ENCODE measurements at regions not wholly inside any gene's neighbourhood (a gene's known extent, or its start where the extent isn't known, plus 50 kb on each side); places are given as distances from the start of the nearest gene placed in this dataset.

DNA sequence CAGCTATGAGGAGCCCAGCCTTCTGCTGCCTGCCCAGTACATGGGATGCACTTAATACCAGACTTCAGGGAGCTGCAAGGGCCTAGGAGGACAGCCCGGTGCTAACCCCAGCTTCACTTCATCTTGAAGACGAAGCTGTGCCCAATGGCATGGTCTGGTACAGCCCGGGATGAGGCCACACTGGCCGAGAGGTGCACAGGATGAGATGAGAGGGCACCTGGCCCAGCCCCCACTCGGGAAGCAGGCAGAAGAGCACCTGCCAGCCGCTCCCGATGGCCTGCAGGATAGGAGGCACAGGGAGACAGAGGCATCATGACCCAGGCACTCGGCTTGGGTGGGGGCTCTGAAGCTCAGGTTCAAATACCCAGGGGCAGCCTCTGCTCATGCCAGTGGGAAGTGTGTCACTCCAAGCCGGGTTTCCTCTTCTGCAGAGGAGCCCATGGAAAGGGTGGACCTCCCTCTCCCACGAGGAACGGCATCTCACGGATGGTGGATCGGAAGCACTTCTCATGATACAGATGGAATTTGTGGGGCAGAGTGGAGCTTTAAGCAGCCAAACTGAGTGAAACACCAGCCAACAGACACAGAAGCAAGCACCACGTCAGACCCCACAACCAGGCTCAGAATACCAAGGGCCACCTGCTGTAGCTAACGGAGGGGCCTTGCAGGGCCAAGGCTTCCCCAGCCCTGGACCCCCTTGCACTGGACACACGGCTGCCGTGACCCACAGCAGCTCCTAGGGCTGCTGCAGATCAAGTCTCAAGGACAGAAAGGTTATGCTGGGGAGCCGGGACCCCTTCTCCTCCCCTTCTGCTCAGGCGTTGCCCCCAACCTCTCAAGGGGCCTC lies 875.2 kb downstream of the BRD1 start:
- TF ChIP-seq POLR2AphosphoS5 (IDR thresholded peaks at IDR 0.05; ENCODE audit: low read depth, low read length) = no peak
- TF ChIP-seq POLR2A (IDR thresholded peaks at IDR 0.05; ENCODE audit: low read depth, low read length) = no peak
- no peak for TF ChIP-seq TAF1 (IDR thresholded peaks at IDR 0.05; ENCODE audit: low read depth, low read length)

Data from GM12891 (cell line).